Endothelial cell (in vitro differentiated cells): ENCODE measurements at regions not wholly inside any gene's neighbourhood (a gene's known extent, or its start where the extent isn't known, plus 50 kb on each side); places are given as distances from the start of the nearest gene placed in this dataset.

Experiments used
- DNase-seq: peaks from one replicate; pipeline ENCODE4 v3.0.0; 2021; ENCODE audit warnings: low spot score
- H3K27ac Mint-ChIP-seq: one replicate; pipeline ENCODE4 v1.8.0; 2021; ENCODE audit warnings: mixed read lengths, inconsistent platforms; ENCODE audit not compliant: unreplicated experiment
- H3K27me3 Mint-ChIP-seq: one replicate; pipeline ENCODE4 v1.8.0; 2021; ENCODE audit warnings: mild to moderate bottlenecking, moderate library complexity, mixed read lengths, inconsistent platforms; ENCODE audit not compliant: unreplicated experiment
- H3K36me3 Mint-ChIP-seq: one replicate; pipeline ENCODE4 v1.8.0; 2021; ENCODE audit warnings: mild to moderate bottlenecking, low read depth, mixed read lengths, inconsistent platforms; ENCODE audit not compliant: unreplicated experiment
- H3K4me1 Mint-ChIP-seq: one replicate; pipeline ENCODE4 v1.8.0; 2021; ENCODE audit warnings: mild to moderate bottlenecking, mixed read lengths, inconsistent platforms; ENCODE audit not compliant: unreplicated experiment
- H3K4me3 Mint-ChIP-seq: one replicate; pipeline ENCODE4 v1.8.0; 2021; ENCODE audit warnings: mild to moderate bottlenecking, mixed read lengths, inconsistent platforms; ENCODE audit not compliant: unreplicated experiment
- H3K9me3 Mint-ChIP-seq: one replicate; pipeline ENCODE4 v1.8.0; 2021; ENCODE audit warnings: mixed read lengths, inconsistent platforms; ENCODE audit not compliant: unreplicated experiment
- TF ChIP-seq, protein P1 (sequence below): fragments of 200-600 bp; sonication (generic); IDR thresholded peaks from one replicate; pipeline ENCODE4 v1.5.0; 2021; ENCODE audit warnings: antibody characterized with exemption; ENCODE audit not compliant: unreplicated experiment

DNA sequence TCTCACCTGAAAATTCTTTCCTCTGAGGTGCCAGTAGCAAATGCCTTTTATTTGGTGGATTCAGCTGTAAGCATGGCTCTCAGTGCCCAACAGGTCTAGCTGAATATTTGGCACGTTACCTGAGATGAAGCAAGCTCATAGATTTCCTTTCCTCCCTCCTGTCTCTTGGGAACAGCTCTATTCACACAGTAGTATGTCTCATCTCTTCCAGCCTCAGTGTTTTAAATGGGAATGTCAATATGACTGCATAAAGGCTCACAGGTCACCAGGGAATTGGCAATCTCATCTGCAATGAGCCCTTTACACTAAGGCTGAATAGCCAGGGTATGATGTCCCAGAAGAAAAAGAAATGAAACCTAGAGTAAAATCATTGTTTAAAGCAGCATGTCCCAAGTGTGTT is 733.5 kb downstream of the NTRK3 start:
- no peak for DNase-seq
- TF ChIP-seq, protein P1, sequence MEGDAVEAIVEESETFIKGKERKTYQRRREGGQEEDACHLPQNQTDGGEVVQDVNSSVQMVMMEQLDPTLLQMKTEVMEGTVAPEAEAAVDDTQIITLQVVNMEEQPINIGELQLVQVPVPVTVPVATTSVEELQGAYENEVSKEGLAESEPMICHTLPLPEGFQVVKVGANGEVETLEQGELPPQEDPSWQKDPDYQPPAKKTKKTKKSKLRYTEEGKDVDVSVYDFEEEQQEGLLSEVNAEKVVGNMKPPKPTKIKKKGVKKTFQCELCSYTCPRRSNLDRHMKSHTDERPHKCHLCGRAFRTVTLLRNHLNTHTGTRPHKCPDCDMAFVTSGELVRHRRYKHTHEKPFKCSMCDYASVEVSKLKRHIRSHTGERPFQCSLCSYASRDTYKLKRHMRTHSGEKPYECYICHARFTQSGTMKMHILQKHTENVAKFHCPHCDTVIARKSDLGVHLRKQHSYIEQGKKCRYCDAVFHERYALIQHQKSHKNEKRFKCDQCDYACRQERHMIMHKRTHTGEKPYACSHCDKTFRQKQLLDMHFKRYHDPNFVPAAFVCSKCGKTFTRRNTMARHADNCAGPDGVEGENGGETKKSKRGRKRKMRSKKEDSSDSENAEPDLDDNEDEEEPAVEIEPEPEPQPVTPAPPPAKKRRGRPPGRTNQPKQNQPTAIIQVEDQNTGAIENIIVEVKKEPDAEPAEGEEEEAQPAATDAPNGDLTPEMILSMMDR = no peak
- no peak overlapping the region for H3K27ac Mint-ChIP-seq
- no peaks in the 10 kb centered on the region for H3K36me3 Mint-ChIP-seq
- no peaks in the 10 kb centered on the region for H3K4me1 Mint-ChIP-seq
- H3K9me3 Mint-ChIP-seq = no peaks in the 10 kb centered on the region
- H3K4me3 Mint-ChIP-seq = no peak overlapping the region
- no peaks in the 10 kb centered on the region for H3K27me3 Mint-ChIP-seq

DNA sequence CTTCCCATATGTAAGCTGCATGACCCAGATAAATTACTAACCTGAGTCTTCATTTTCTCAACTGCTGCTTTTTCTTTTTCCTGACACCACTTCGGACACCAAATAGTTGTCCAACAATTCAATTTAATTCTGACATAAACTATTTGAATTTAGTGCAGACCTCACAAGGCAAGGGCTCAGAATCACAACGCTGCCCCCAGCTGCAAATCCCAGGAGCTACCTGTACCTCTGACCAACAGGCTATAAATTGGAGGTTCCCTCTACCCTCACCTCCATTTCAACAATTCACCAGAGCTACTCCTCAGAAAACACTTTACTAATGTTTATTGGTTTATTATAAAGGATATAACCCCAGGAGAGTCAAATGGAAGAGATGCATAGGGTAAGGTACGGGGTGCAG is 737.6 kb downstream of the NTRK3 start:
- Mint-ChIP-seq H3K9me3 (no peaks in the 10 kb centered on the region), H3K4me1 (no peaks in the 10 kb centered on the region), H3K4me3 (no peak overlapping the region), H3K27ac (no peak overlapping the region), H3K36me3 (no peaks in the 10 kb centered on the region), H3K27me3 (no peaks in the 10 kb centered on the region)
- TF ChIP-seq, protein P1 = no peak
- no peak for DNase-seq

DNA sequence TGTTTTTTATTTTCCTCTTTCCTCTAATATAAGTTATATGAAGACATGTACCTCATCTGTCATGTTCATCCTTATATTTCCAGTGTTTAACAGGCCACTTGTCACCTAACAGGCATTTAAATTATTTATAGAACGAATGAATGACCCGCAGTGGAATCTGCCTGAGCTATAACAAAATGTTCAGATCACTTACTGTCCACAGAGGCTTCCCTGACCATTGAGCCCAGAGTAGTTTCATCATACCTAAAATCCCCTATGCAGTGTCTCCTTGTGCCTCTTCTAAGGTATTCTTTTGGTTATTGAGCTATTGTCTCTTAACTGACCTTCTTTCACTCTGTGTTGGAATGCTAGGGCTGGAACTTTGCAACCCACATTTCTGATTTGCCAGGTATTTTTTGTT is 748.5 kb downstream of the NTRK3 start:
- no peak for DNase-seq
- Mint-ChIP-seq H3K27ac (no peak overlapping the region), H3K4me1 (no peaks in the 10 kb centered on the region), H3K36me3 (no peaks in the 10 kb centered on the region), H3K9me3 (no peaks in the 10 kb centered on the region), H3K4me3 (no peak overlapping the region), H3K27me3 (peaks cover 2% of the 10 kb centered on the region)
- TF ChIP-seq, protein P1 = no peak

DNA sequence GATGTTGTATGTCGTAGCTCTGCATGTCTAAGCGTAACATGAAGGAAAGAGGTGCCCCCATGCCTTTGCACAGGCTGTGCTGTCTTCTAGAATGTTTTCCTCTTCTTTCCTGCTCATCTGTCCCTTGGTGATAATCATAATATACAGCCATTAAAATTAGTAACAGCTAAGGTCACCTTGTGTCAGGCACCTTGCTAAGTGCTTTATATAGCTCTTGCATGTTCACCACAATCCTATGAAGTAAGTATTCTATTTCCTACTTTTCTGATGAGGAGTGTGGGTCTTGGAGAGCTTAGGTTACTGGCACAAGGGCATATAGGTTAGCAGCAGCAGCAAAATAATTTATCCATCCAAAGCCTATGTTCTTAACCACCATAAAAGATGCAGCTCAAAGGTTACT is 754.4 kb downstream of the NTRK3 start:
- no peaks in the 10 kb centered on the region for H3K27me3 Mint-ChIP-seq
- H3K36me3 Mint-ChIP-seq = no peaks in the 10 kb centered on the region
- no peak overlapping the region for H3K27ac Mint-ChIP-seq
- TF ChIP-seq, protein P1 = no peak
- H3K4me1 Mint-ChIP-seq = no peaks in the 10 kb centered on the region
- H3K9me3 Mint-ChIP-seq = no peaks in the 10 kb centered on the region
- DNase-seq = no peak
- H3K4me3 Mint-ChIP-seq = no peak overlapping the region

DNA sequence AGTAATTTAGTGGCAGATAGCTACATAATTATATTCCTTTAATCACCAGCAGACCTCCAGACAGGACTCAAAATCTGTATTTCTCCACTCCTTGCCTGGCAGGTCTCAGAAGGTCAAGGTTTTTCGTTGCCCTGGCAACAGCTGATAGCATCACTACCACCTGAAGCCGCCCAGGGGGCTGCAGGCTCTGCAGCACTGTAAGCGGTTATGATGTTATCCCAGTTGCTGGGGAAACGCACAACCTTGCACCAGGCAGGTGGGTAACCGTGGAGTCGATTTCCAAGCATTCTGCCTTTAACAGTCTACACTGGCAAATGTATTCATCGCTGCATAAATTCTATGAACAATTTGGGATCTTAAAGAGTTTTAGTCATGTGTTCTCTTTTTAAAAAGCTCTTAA is 756.3 kb downstream of the NTRK3 start:
- TF ChIP-seq, protein P1 = no peak
- Mint-ChIP-seq H3K4me3 (no peak overlapping the region), H3K27me3 (peaks cover 3% of the 10 kb centered on the region), H3K9me3 (no peaks in the 10 kb centered on the region), H3K4me1 (peaks cover 6% of the 10 kb centered on the region), H3K36me3 (no peaks in the 10 kb centered on the region), H3K27ac (no peak overlapping the region)
- no peak for DNase-seq
